B cell (primary cell): ENCODE measurements at regions not wholly inside any gene's neighbourhood (a gene's known extent, or its start where the extent isn't known, plus 50 kb on each side); places are given as distances from the start of the nearest gene placed in this dataset.

Source experiments
- ATAC-seq: fragments of 200-7000 bp; cut with Tn5 transposase; one replicate; pipeline ENCODE4 v1.10.0; 2021; ENCODE audit warnings: low read depth, mild to moderate bottlenecking, moderate number of reproducible peaks, moderate library complexity
- CTCF ChIA-PET: fragments of 350-600 bp; sonication (Branson Sonifier 250); formaldehyde crosslinking; loops from one replicate; lab custom pipeline; 2021; ENCODE audit warnings: antibody characterized with exemption, inconsistent platforms; lab: Charles Lee
- POLR2A ChIA-PET: fragments of 350-600 bp; sonication (Branson Sonifier 250); formaldehyde crosslinking; loops from one replicate; lab custom pipeline; 2021; ENCODE audit warnings: antibody characterized with exemption; lab: Charles Lee
- DNase-seq: peaks from one replicate; pipeline ENCODE4 v3.0.0; 2013
- H2AFZ ChIP-seq: 2 replicates; pipeline ENCODE4 v1.6.1; 2012; ENCODE audit warnings: mild to moderate bottlenecking, low read depth, low read length; ENCODE audit not compliant: insufficient read depth, poor library complexity, severe bottlenecking
- H3K27ac ChIP-seq, 2 donors: 1 replicate in 1 of 2; 2 replicates in 1 of 2; pipeline ENCODE4 v1.5.1; 2012 to 2013; ENCODE audit warnings: low read length in 2 of 2, mild to moderate bottlenecking in 2 of 2, moderate library complexity in 1 of 2
- H3K27me3 ChIP-seq, 4 experiments: fragments of 200-600 bp in 1 of 4; sonication (generic) in 1 of 4; replicated peaks in 1 of 4; 1 replicate in 2 of 4; 2 replicates in 2 of 4; pipeline versions ENCODE4 v1.6.1 to v1.7.0; 2013 to 2016; ENCODE audit warnings: low read length in 3 of 4, mild to moderate bottlenecking in 2 of 4, mixed read lengths in 1 of 4, moderate library complexity in 1 of 4; ENCODE audit not compliant: insufficient read depth in 4 of 4, control insufficient read depth in 3 of 4; ENCODE audit errors: control extremely low read depth in 1 of 4
- H3K36me3 ChIP-seq, 2 experiments: replicated peaks in 1 of 2; 1 replicate in 1 of 2; 2 replicates in 1 of 2; pipeline versions ENCODE4 v1.6.1 to v1.7.1; 2013; ENCODE audit warnings: low read length in 1 of 2; ENCODE audit not compliant: insufficient read depth in 2 of 2, control insufficient read depth in 1 of 2; ENCODE audit errors: control extremely low read depth in 1 of 2, extremely low read depth in 1 of 2
- H3K4me1 ChIP-seq, 2 donors: fragments of 200-600 bp in 1 of 2; sonication (generic) in 1 of 2; 1 replicate in 1 of 2; 2 replicates in 1 of 2; pipeline versions ENCODE4 v1.5.1 to v1.6.1; 2013 to 2017; ENCODE audit warnings: low read length in 2 of 2; ENCODE audit not compliant: control insufficient read depth in 2 of 2, insufficient read depth in 2 of 2
- H3K4me2 ChIP-seq: replicated peaks from 2 replicates; pipeline ENCODE3; 2012; ENCODE audit warnings: mild to moderate bottlenecking, low read depth, low read length; ENCODE audit not compliant: poor library complexity, severe bottlenecking
- H3K4me3 ChIP-seq, 5 experiments: fragments of 200-600 bp in 1 of 5; sonication (generic) in 1 of 5; 1 replicate in 3 of 5; 2 replicates in 2 of 5; pipeline versions ENCODE4 v1.5.1 to v1.7.0; 2011 to 2016; ENCODE audit warnings: low read length in 4 of 5, mild to moderate bottlenecking in 4 of 5, low read depth in 2 of 5, control low read depth in 1 of 5, moderate library complexity in 1 of 5; ENCODE audit not compliant: insufficient read depth in 1 of 5; ENCODE audit errors: control extremely low read depth in 1 of 5, extremely low read depth in 1 of 5
- H3K79me2 ChIP-seq: fragments of 200-600 bp; sonication (generic); one replicate; pipeline ENCODE4 v1.6.0; 2016; ENCODE audit warnings: low read length; ENCODE audit not compliant: control insufficient read depth, insufficient read depth
- H3K9ac ChIP-seq: fragments of 200-600 bp; sonication (generic); 2 replicates; pipeline ENCODE4 v1.6.1; 2017; ENCODE audit warnings: mild to moderate bottlenecking, low read length, moderate library complexity
- H3K9me3 ChIP-seq, 3 donors: one replicate each; pipeline versions ENCODE4 v1.6.1 to v1.7.1; 2013; ENCODE audit warnings: low read length in 2 of 3; ENCODE audit not compliant: control insufficient read depth in 2 of 3, insufficient read depth in 1 of 3; ENCODE audit errors: control extremely low read depth in 1 of 3
- H4K20me1 ChIP-seq: 2 replicates; pipeline ENCODE4 v1.6.0; 2012; ENCODE audit warnings: mild to moderate bottlenecking, low read length; ENCODE audit not compliant: insufficient read depth, control insufficient read depth, poor library complexity, severe bottlenecking
- H3K27ac Mint-ChIP-seq: one replicate; pipeline ENCODE4 v1.8.0; 2021; ENCODE audit warnings: mixed read lengths
- H3K27me3 Mint-ChIP-seq: one replicate; pipeline ENCODE4 v1.8.0; 2021; ENCODE audit warnings: mixed read lengths
- H3K4me1 Mint-ChIP-seq: one replicate; pipeline ENCODE4 v1.8.0; 2021; ENCODE audit warnings: mixed read lengths
- H3K4me3 Mint-ChIP-seq: one replicate; pipeline ENCODE4 v1.8.0; 2021; ENCODE audit warnings: mixed read lengths
- H3K9me3 Mint-ChIP-seq: one replicate; pipeline ENCODE4 v1.8.0; 2022; ENCODE audit warnings: mixed read lengths; ENCODE audit not compliant: insufficient read depth
- CTCF ChIP-seq: fragments of 200-600 bp; IDR thresholded peaks from one replicate; pipeline ENCODE4 v1.8.0; 2022; ENCODE audit warnings: antibody characterized with exemption, mild to moderate bottlenecking
- EZH2 ChIP-seq: IDR thresholded peaks from 2 replicates; pipeline ENCODE4 v1.6.1; 2012; ENCODE audit warnings: borderline replicate concordance, low read depth, mild to moderate bottlenecking, moderate library complexity, low read length; ENCODE audit not compliant: insufficient read depth, poor library complexity, severe bottlenecking
- WGBS: methylation state at CpG from one replicate; pipeline ENCODE4 v1.1.5; 2013; ENCODE audit warnings: missing lambda C conversion rate; ENCODE audit not compliant: insufficient coverage; 5-methylcytosine and 5-hydroxymethylcytosine counted together
- intact Hi-C: fragments of 100-400 bp; cut with micrococcal nuclease; formaldehyde crosslinking; loops from one replicate; pipeline ENCODE4 v1.10.0; 2022

GRCh38 chr6:129764761-129765407, 54.9 kb upstream of the ARHGAP18 start:
- Histone ChIP-seq H3K4me3 (no peak overlapping the region), H3K36me3 (no peaks in the 10 kb centered on the region), H2AFZ (no peak overlapping the region), H3K79me2 (no peaks in the 10 kb centered on the region), H3K27me3 (peaks cover 0 to 37% (median 32%) of the 10 kb centered on the region in 4 experiments), H4K20me1 (no peaks in the 10 kb centered on the region), H3K4me2 (no peak overlapping the region), H3K9me3 (no peaks in the 10 kb centered on the region), H3K4me1 (peaks cover 10 to 11% of the 10 kb centered on the region in 2 donors), H3K9ac (no peak overlapping the region), H3K27ac (no peak overlapping the region)
- Mint-ChIP-seq H3K27me3 (peaks cover 54% of the 10 kb centered on the region), H3K4me1 (peaks cover 11% of the 10 kb centered on the region), H3K27ac (no peak overlapping the region), H3K4me3 (no peak overlapping the region), H3K9me3 (no peaks in the 10 kb centered on the region)
- ChIA-PET CTCF (no interaction called here), POLR2A (interaction anchor here (0.6 kb wide), 1 partner anchor 78 kb away, joined by 10 read pairs; no protein-coding TSS in a partner anchor)
- WGBS: 100% methylated on average over 1 of the region's 4 CpGs
- DNase-seq (no peak), ATAC-seq (no peak)
- no peak for TF ChIP-seq EZH2
- no peak for TF ChIP-seq CTCF
- intact Hi-C loops: no loop called here

DNA sequence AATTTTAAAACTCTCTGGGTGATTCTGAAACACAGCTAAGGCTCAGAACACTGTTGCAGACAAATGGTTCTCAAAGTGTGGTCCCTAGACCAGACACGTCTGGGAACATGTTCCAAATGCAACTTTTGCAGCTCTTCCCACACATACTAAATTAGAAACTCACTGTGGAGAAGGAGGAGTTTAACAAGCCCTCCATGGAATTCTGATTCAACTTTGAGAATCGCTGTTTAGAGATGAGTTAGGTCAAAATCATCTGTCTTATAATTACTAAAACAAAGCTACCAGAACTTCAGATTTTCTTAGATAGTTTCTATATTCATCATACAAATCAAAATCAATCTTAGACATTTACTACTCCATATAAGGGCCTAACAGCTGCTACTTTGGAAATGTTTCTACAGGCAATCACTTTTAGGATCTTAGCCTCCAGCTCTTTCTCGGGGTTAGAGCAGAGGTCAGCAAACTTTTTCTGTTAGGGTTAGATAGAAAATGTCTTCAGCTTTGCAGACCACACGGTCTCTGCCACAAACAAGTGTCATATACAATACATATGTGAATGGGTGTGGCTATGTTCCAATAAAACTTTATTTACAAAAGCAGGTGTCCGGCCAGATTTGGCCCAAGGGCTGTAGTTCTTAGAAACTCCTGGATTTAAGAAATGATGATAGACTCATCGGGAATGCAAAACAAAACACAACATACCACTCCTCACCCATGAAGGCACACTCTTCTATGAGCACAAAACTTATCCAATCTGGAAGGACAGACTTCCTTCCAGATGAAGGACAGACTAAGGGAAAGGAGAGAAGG, 50.0 kb upstream of the ARHGAP18 start:
- no peaks in the 10 kb centered on the region for H3K4me1 Mint-ChIP-seq
- H3K4me2 ChIP-seq: no peak overlapping the region
- H3K27ac ChIP-seq: no peak overlapping the region
- ATAC-seq (no peak), DNase-seq (no peak)
- H3K27ac Mint-ChIP-seq: no peak overlapping the region
- no peaks in the 10 kb centered on the region for H4K20me1 ChIP-seq
- H3K9me3 Mint-ChIP-seq: no peaks in the 10 kb centered on the region
- H3K4me1 ChIP-seq: no peaks in the 10 kb centered on the region
- peaks cover 0 to 9% (median 6%) of the 10 kb centered on the region in 4 experiments for H3K27me3 ChIP-seq
- no peak overlapping the region for H2AFZ ChIP-seq
- H3K4me3 ChIP-seq: no peak overlapping the region
- H3K9ac ChIP-seq: no peak overlapping the region
- TF ChIP-seq EZH2 (no peak), CTCF (no peak)
- H3K27me3 Mint-ChIP-seq: peaks cover 33% of the 10 kb centered on the region
- ChIA-PET POLR2A (no interaction called here), CTCF (interaction anchor here (1.1 kb wide), 1 partner anchor 15 kb away, joined by 3 read pairs; no protein-coding TSS in a partner anchor)
- H3K9me3 ChIP-seq: no peaks in the 10 kb centered on the region
- no peaks in the 10 kb centered on the region for H3K79me2 ChIP-seq
- no peak overlapping the region for H3K4me3 Mint-ChIP-seq
- intact Hi-C loops: no loop called here
- WGBS: no CpG with 5 or more reads among the region's 6 CpGs
- no peaks in the 10 kb centered on the region for H3K36me3 ChIP-seq
